GM13976 (cell line): ENCODE measurements at regions not wholly inside any gene's neighbourhood (a gene's known extent, or its start where the extent isn't known, plus 50 kb on each side); places are given as distances from the start of the nearest gene placed in this dataset.

ENCODE experiments used
- DNase-seq: peaks from one replicate; pipeline ENCODE4 v3.0.0; 2012; ENCODE audit warnings: low spot score
- CTCF ChIP-seq: IDR thresholded peaks from 2 replicates; pipeline ENCODE4 v1.5.1; 2012; ENCODE audit warnings: borderline replicate concordance, mild to moderate bottlenecking; ENCODE audit not compliant: insufficient read depth; ENCODE audit errors: extremely low read depth, missing control alignments, control extremely low read depth
- in situ Hi-C: fragments of 300-500 bp; cut with MboI; formaldehyde crosslinking; loops from one replicate; pipeline ENCODE4 v1.12.0; 2022; ENCODE audit warnings: low sequenced_read_pairs, mixed read lengths, inconsistent platforms; ENCODE audit not compliant: unreplicated experiment

- in situ Hi-C loops: no loop called here
- DNase-seq: no peak
- no peak for TF ChIP-seq CTCF
Observed at GRCh38 chr10:57905861-57906260, 361.8 kb downstream of the IPMK start.

- in situ Hi-C loops: no loop called here
- DNase-seq: no peak
- no peak for TF ChIP-seq CTCF
Observed at GRCh38 chr10:57905010-57905409, 362.7 kb downstream of the IPMK start.

GRCh38 chr10:57898231-57898630 is 369.5 kb downstream of the IPMK start:
- in situ Hi-C loops: no loop called here
- no peak for DNase-seq
- TF ChIP-seq CTCF: no peak

GRCh38 chr10:57897611-57898010 is 370.1 kb downstream of the IPMK start:
- no peak for DNase-seq
- in situ Hi-C loops: no loop called here
- no peak for TF ChIP-seq CTCF

GRCh38 chr10:57894361-57894760 is 373.3 kb downstream of the IPMK start:
- TF ChIP-seq CTCF: no peak
- no peak for DNase-seq
- in situ Hi-C loops: no loop called here

GRCh38 chr10:57891201-57892006 is 376.3 kb downstream of the IPMK start:
- TF ChIP-seq CTCF: no peak
- no peak for DNase-seq
- in situ Hi-C loops: no loop called here
